ENCODE measurements at regions not wholly inside any gene's neighbourhood (a gene's known extent, or its start where the extent isn't known, plus 50 kb on each side); places are given as distances from the start of the nearest gene placed in this dataset.

DNA sequence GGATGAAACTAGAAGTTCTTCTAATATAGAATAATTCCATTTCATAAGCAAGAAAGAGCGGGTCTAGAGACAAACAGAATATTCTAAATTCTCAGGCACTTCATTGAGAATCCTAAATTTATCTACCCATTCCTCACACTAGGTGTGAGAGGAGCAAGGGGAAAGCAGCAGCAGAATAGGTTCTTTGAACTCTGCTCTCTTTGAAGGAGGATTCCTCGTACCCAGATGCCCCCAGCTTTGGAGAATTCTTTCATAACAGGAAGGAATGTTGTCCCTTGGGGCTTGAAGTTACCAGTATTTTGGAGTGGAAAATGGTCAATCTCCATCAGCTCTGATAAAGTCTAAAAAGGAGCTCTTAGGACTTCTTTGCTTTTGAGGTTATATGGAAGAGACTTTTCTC, 59.7 kb upstream of the RASGEF1B start:
- in situ Hi-C loops (cut with HindIII; ENCODE audit: low sequenced_read_pairs), result no loop called here
- TF ChIP-seq, protein P1, sequence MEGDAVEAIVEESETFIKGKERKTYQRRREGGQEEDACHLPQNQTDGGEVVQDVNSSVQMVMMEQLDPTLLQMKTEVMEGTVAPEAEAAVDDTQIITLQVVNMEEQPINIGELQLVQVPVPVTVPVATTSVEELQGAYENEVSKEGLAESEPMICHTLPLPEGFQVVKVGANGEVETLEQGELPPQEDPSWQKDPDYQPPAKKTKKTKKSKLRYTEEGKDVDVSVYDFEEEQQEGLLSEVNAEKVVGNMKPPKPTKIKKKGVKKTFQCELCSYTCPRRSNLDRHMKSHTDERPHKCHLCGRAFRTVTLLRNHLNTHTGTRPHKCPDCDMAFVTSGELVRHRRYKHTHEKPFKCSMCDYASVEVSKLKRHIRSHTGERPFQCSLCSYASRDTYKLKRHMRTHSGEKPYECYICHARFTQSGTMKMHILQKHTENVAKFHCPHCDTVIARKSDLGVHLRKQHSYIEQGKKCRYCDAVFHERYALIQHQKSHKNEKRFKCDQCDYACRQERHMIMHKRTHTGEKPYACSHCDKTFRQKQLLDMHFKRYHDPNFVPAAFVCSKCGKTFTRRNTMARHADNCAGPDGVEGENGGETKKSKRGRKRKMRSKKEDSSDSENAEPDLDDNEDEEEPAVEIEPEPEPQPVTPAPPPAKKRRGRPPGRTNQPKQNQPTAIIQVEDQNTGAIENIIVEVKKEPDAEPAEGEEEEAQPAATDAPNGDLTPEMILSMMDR (IDR thresholded peaks at IDR 0.05; ENCODE audit: low read depth, low read length, missing control alignments), result no peak
- DNase-seq (ENCODE audit: low read depth), result no peak
- no peak overlapping the region for H3K4me3 ChIP-seq (ENCODE audit: low read depth, low read length)

DNA sequence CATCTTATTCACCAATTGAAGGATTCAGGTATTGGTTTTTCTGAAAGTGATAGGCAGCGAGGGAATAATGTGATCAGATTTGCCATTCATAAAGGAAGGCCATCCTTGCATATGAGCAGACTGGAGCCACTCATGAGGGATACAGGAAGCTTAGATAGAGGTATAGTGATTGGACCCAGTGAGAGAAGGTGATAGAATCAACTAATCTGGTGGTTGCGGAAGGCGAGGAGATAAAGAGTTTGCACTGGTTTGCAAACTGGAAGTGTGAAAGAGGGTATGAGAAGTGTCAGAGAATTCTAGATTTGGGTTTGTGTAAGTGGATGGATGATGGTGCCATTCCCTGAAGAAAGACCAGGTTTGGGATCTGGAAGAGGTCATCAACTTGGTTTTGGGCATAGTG, 57.3 kb upstream of the RASGEF1B start:
- in situ Hi-C loops (cut with HindIII; ENCODE audit: low sequenced_read_pairs), result no loop called here
- TF ChIP-seq, protein P1 (IDR thresholded peaks at IDR 0.05; ENCODE audit: low read depth, low read length, missing control alignments), result no peak
- H3K4me3 ChIP-seq (ENCODE audit: low read depth, low read length), result no peak overlapping the region
- no peak for DNase-seq (ENCODE audit: low read depth)

- TF ChIP-seq, protein P1 (IDR thresholded peaks at IDR 0.05; ENCODE audit: low read depth, low read length, missing control alignments), result no peak
- in situ Hi-C loops (cut with HindIII; ENCODE audit: low sequenced_read_pairs), result no loop called here
- no peak overlapping the region for H3K4me3 ChIP-seq (ENCODE audit: low read depth, low read length)
- no peak for DNase-seq (ENCODE audit: low read depth)
Observed at GRCh38 chr4:81528200-81528599, 56.5 kb upstream of the RASGEF1B start.

DNA sequence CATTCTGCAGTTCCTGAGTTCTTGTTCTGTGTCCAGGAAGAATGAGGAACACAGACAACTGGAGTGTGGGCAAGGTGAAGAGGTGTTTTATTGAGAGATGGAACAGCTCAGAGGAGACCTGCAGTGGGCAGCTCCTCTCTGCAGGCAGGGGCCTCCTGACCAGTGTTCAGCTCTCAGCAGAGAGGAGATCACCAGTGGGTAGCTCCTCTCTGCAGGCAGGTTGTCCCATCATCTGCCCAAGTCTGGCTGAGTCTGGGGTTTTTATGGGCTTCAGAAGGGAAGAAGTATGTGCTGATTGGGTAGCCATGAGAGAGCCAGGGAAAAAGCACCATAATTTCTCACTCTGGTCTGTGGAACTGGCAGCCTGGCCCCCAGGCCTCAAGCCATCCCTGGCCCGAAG, 56.0 kb upstream of the RASGEF1B start:
- no peak overlapping the region for H3K4me3 ChIP-seq (ENCODE audit: low read depth, low read length)
- in situ Hi-C loops (cut with HindIII; ENCODE audit: low sequenced_read_pairs), result no loop called here
- DNase-seq (ENCODE audit: low read depth), result no peak
- TF ChIP-seq, protein P1 (IDR thresholded peaks at IDR 0.05; ENCODE audit: low read depth, low read length, missing control alignments), result no peak

- H3K4me3 ChIP-seq (ENCODE audit: low read depth, low read length), result no peak overlapping the region
- no peak for DNase-seq (ENCODE audit: low read depth)
- TF ChIP-seq, protein P1 (IDR thresholded peaks at IDR 0.05; ENCODE audit: low read depth, low read length, missing control alignments), result no peak
- in situ Hi-C loops (cut with HindIII; ENCODE audit: low sequenced_read_pairs), result no loop called here
Observed at GRCh38 chr4:81527115-81527514, 55.4 kb upstream of the RASGEF1B start.

DNA sequence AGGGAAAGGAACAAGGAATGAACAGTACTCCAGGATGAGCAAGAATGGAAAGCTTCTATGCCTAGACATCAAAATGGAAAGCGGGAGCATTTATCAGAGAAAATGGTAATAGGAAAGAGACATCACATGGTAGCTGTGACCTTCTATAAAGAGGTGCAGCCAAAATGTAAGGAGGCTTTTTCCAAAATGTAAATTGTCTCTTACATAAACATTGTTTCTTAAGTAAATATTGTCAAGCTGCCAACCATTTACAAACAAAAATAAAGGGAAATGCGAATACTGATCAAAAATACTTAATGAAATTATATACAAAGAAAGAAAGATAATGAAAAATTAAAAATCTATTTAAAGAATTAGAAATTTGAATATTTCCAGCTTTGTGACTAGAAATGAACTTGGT, 55.0 kb upstream of the RASGEF1B start:
- TF ChIP-seq, protein P1 (IDR thresholded peaks at IDR 0.05; ENCODE audit: low read depth, low read length, missing control alignments), result no peak
- H3K4me3 ChIP-seq (ENCODE audit: low read depth, low read length), result no peak overlapping the region
- in situ Hi-C loops (cut with HindIII; ENCODE audit: low sequenced_read_pairs), result no loop called here
- DNase-seq (ENCODE audit: low read depth), result no peak
